Heart right ventricle (tissue), 16 donors: ENCODE measurements at regions not wholly inside any gene's neighbourhood (a gene's known extent, or its start where the extent isn't known, plus 50 kb on each side); places are given as distances from the start of the nearest gene placed in this dataset.

Source experiments
- ATAC-seq, 8 donors: fragments of 200-7000 bp; cut with Tn5 transposase; one replicate each; pipeline ENCODE4 v1.9.1; 2020; ENCODE audit warnings: mild to moderate bottlenecking in 8 of 8, moderate library complexity in 8 of 8, moderate number of reproducible peaks in 1 of 8
- DNase-seq, 2 donors: peaks; one replicate each; pipeline ENCODE4 v3.0.0-alpha.2; 2020
- H3K27ac ChIP-seq, 10 donors: fragments of 200-600 bp; sonication (generic) in 2 of 10; one replicate each; pipeline versions ENCODE4 v1.5.0 to v1.8.0; 2020 to 2022; ENCODE audit warnings: mild to moderate bottlenecking in 3 of 10
- H3K27me3 ChIP-seq, 7 donors: fragments of 200-600 bp; one replicate each; pipeline ENCODE4 v1.8.0; 2021 to 2022; ENCODE audit warnings: mild to moderate bottlenecking in 2 of 7
- H3K36me3 ChIP-seq, 9 donors: fragments of 200-600 bp; sonication (generic) in 1 of 9; one replicate each; pipeline versions ENCODE4 v1.5.0 to v1.8.0; 2020 to 2022; ENCODE audit warnings: mild to moderate bottlenecking in 2 of 9
- H3K4me1 ChIP-seq, 9 donors: fragments of 200-600 bp; sonication (generic) in 1 of 9; one replicate each; pipeline versions ENCODE4 v1.5.0 to v1.8.0; 2020 to 2022; ENCODE audit warnings: mild to moderate bottlenecking in 4 of 9
- H3K4me3 ChIP-seq, 10 donors: fragments of 200-600 bp; sonication (generic) in 2 of 10; one replicate each; pipeline versions ENCODE4 v1.5.0 to v1.8.0; 2020 to 2022; ENCODE audit warnings: mild to moderate bottlenecking in 7 of 10, moderate library complexity in 2 of 10
- H3K9me3 ChIP-seq, 11 donors: fragments of 200-600 bp in 10 of 11; sonication (generic) in 2 of 11; one replicate each; pipeline versions ENCODE4 v1.5.0 to v1.8.0; 2013 to 2022; ENCODE audit warnings: mild to moderate bottlenecking in 2 of 11, control low read depth in 1 of 11, moderate library complexity in 1 of 11
- CTCF ChIP-seq, 9 donors: fragments of 200-600 bp; sonication (generic) in 2 of 9; IDR thresholded peaks; one replicate each; pipeline versions ENCODE4 v1.5.0 to v1.8.0; 2021 to 2022; ENCODE audit warnings: antibody characterized with exemption in 9 of 9, mild to moderate bottlenecking in 5 of 9, moderate library complexity in 1 of 9
- WGBS, 2 donors: extraction: QIAGEN DNeasy Blood & Tissue Kit; methylation state at CpG; one replicate each; pipeline ENCODE4 v1.1.7; 2013; ENCODE audit warnings: inconsistent platforms in 1 of 2; 5-methylcytosine and 5-hydroxymethylcytosine counted together
- intact Hi-C, 10 donors: fragments of 100-400 bp; cut with DNase I; formaldehyde crosslinking; loops; one replicate each; pipeline versions ENCODE4 v1.11.1 to v1.14.2; 2022
- donor health status: Arrhythmogenic right ventricular cardiomyopathy.
- donor health status: ischemic (EF 13 %, LVEDD 7.1; RV severe dilation, severe dysfunction).
- donor health status: healthy with polysubstance abuse.
- donor health status: DM: no; HTN: yes; CAD: no.
- donor health status: DM: no; HTN: no; CAD: no.
- donor health status: ischemic (EF 25% LVEDD 6.9; RV normal size, moderate dysfunction).
- donor health status: ischemic (EF 25% LVEDD 5.7; RV mildly dilated, moderate dysfunction).
- donor health status: healthy.
- donor health status: DM: yes; HTN: yes; CAD: no.
- donor health status: Ischemic cardiomyopathy.
- donor health status: ischemic (EF 35%, LVEDD 5.7; RV mildly dilated, moderate dysfunction).
- donor health status: nonischemic (EF 11% LVEDD 7.7; RV severe dilation, severe dysfunction).
- donor health status: DM: yes; HTN: yes; CAD: no.
- donor health status: PGD.
- donor health status: ischemic (EF 29% LVEDD 5.4; RV normal size, mild dysfunction).
- donor health status: nonischemic (EF 23%, LVEDD 6.1; RV moderate dilation, normal function).

- Histone ChIP-seq H3K36me3 (no peaks in the 10 kb centered on the region), H3K4me1 (no peaks in the 10 kb centered on the region), H3K9me3 (no peaks in the 10 kb centered on the region), H3K4me3 (no peak overlapping the region), H3K27ac (no peak overlapping the region), H3K27me3 (no peaks in the 10 kb centered on the region)
- ATAC-seq (no peak), DNase-seq (no peak)
- 38 to 53% methylated on average over 1 of the region's 1 CpG for WGBS, 2 donors
- no peak for TF ChIP-seq CTCF (IDR thresholded peaks at IDR 0.05)
- intact Hi-C loops, result no loop called here
Observed at GRCh38 chr6:104506429-104506828, 353.3 kb downstream of the HACE1 start.

- H3K4me3 ChIP-seq, result no peak overlapping the region
- no peak for TF ChIP-seq CTCF (IDR thresholded peaks at IDR 0.05)
- DNase-seq (no peak), ATAC-seq (no peak)
- H3K36me3 ChIP-seq, result no peaks in the 10 kb centered on the region
- H3K4me1 ChIP-seq, result no peaks in the 10 kb centered on the region
- no peaks in the 10 kb centered on the region for H3K9me3 ChIP-seq
- intact Hi-C loops, result no loop called here
- no peaks in the 10 kb centered on the region for H3K27me3 ChIP-seq
- no peak overlapping the region for H3K27ac ChIP-seq
- WGBS, 2 donors, result 88 to 91% methylated on average over 2 of the region's 2 CpGs
Observed at GRCh38 chr6:104505838-104506237, 353.9 kb downstream of the HACE1 start.

GRCh38 chr6:104500265-104500664 is 359.5 kb downstream of the HACE1 start:
- no peak for TF ChIP-seq CTCF (IDR thresholded peaks at IDR 0.05)
- ATAC-seq, result no peak
- H3K27ac ChIP-seq, result no peak overlapping the region
- no peak overlapping the region for H3K4me3 ChIP-seq
- H3K4me1 ChIP-seq, result no peaks in the 10 kb centered on the region
- DNase-seq, result no peak
- 93 to 94% methylated on average over 2 of the region's 2 CpGs for WGBS, 2 donors
- H3K27me3 ChIP-seq, result no peaks in the 10 kb centered on the region
- no peaks in the 10 kb centered on the region for H3K9me3 ChIP-seq
- intact Hi-C loops, result no loop called here
- H3K36me3 ChIP-seq, result no peaks in the 10 kb centered on the region

- Histone ChIP-seq H3K4me1 (no peaks in the 10 kb centered on the region), H3K27ac (no peak overlapping the region), H3K9me3 (no peaks in the 10 kb centered on the region), H3K4me3 (no peak overlapping the region), H3K27me3 (peaks cover 0 to 5% (median 0%) of the 10 kb centered on the region in 7 donors), H3K36me3 (no peaks in the 10 kb centered on the region)
- 67 to 82% methylated on average over 3 of the region's 3 CpGs for WGBS, 2 donors
- intact Hi-C loops, result no loop called here
- ATAC-seq (no peak), DNase-seq (no peak)
- TF ChIP-seq CTCF (IDR thresholded peaks at IDR 0.05), result no peak
Observed at GRCh38 chr6:104486035-104486434, 373.7 kb downstream of the HACE1 start.

- WGBS, 2 donors, result 72 to 74% methylated on average over 3 of the region's 3 CpGs
- ATAC-seq (no peak), DNase-seq (no peak)
- intact Hi-C loops, result no loop called here
- no peak overlapping the region for H3K27ac ChIP-seq
- H3K36me3 ChIP-seq, result no peaks in the 10 kb centered on the region
- H3K4me1 ChIP-seq, result no peaks in the 10 kb centered on the region
- H3K9me3 ChIP-seq, result no peaks in the 10 kb centered on the region
- no peak for TF ChIP-seq CTCF (IDR thresholded peaks at IDR 0.05)
- peaks cover 0 to 5% (median 0%) of the 10 kb centered on the region in 7 donors for H3K27me3 ChIP-seq
- H3K4me3 ChIP-seq, result no peak overlapping the region
Observed at GRCh38 chr6:104484626-104485025, 375.1 kb downstream of the HACE1 start.
